GM12878 (cell line): ENCODE measurements at regions not wholly inside any gene's neighbourhood (a gene's known extent, or its start where the extent isn't known, plus 50 kb on each side); places are given as distances from the start of the nearest gene placed in this dataset.

Experiments used
- CTCF ChIP-seq, 3 experiments: IDR thresholded peaks in 2 of 3; conservative IDR thresholded peaks in 1 of 3; 2 replicates each; pipeline ENCODE4 v1.5.1; 2011; ENCODE audit warnings: low read depth in 3 of 3, low read length in 3 of 3, mild to moderate bottlenecking in 3 of 3, control low read depth in 2 of 3, moderate library complexity in 2 of 3, inconsistent platforms in 1 of 3, mixed read lengths in 1 of 3; ENCODE audit not compliant: control insufficient read depth in 2 of 3, insufficient read depth in 1 of 3; ENCODE audit errors: extremely low read depth in 1 of 3
- EED ChIP-seq: sonication (generic); IDR thresholded peaks from 2 replicates; pipeline ENCODE4 v1.6.1; 2016; ENCODE audit warnings: antibody characterized with exemption, low read depth
- FOXM1 ChIP-seq: IDR thresholded peaks from 2 replicates; pipeline ENCODE4 v1.6.1; 2012; ENCODE audit warnings: low read depth, mild to moderate bottlenecking, inconsistent platforms, low read length, moderate library complexity
- PAX5 ChIP-seq: IDR thresholded peaks from 2 replicates; pipeline ENCODE4 v1.6.1; 2011; ENCODE audit warnings: low read depth, low read length, borderline replicate concordance
- USF2 ChIP-seq: IDR thresholded peaks from 2 replicates; pipeline ENCODE4 v1.6.1; 2011; ENCODE audit warnings: low read depth, low read length, improper control_type of control experiment, borderline replicate concordance
- ZNF384 ChIP-seq: IDR thresholded peaks from 2 replicates; pipeline ENCODE4 v1.6.1; 2012; ENCODE audit warnings: low read depth, mild to moderate bottlenecking, low read length, improper control_type of control experiment, borderline replicate concordance

GRCh38 chr3:106113747-106114146 lies 244.9 kb upstream of the CBLB start:
- no peak for TF ChIP-seq USF2
- no peak for TF ChIP-seq FOXM1
- no peak for TF ChIP-seq CTCF (IDR thresholded peaks at IDR 0.05 in 2 of 3, conservative IDR thresholded peaks at IDR 0.05 in 1 of 3; ENCODE audit: control insufficient read depth in 2 of 3, extremely low read depth in 1 of 3, insufficient read depth in 1 of 3, low read depth in 3 of 3, low read length in 3 of 3)
- TF ChIP-seq ZNF384: no peak
- TF ChIP-seq PAX5: no peak
- TF ChIP-seq EED: no peak
